GM19240 (cell line): ENCODE measurements at regions not wholly inside any gene's neighbourhood (a gene's known extent, or its start where the extent isn't known, plus 50 kb on each side); places are given as distances from the start of the nearest gene placed in this dataset.
"Not testable (repeated sequence)": the region's sequence is repeated elsewhere in the genome, so short reads cannot be mapped to it uniquely, and the experiment has no call there.

Experiments used
- DNase-seq: peaks from one replicate; pipeline ENCODE4 v3.0.0; 2011; ENCODE audit warnings: low spot score; ENCODE audit not compliant: insufficient read length

GRCh38 chr2:4814137-4814536 lies 878.0 kb upstream of the SOX11 start:
- DNase-seq = not testable (repeated sequence)

DNA sequence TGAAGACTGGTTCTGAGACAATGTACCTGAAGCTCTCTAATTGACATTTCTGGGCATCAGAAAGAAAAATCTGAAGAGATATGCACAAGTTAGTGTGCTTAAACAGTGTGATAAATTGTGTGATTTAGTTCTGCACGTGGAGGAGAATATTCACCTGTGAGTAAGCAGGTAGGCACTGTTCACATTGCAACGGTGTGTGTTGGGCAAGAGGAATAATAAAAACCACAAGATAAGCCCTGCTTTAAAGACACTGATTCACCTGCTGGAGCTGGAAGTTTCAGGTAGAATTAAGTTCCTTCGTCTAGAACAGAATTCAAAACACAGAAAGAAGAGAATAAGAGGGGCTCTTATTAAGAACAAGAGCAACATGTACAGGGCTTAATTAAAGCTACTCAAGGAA lies 864.3 kb upstream of the SOX11 start:
- DNase-seq = no peak

GRCh38 chr2:4828682-4829374 lies 863.4 kb upstream of the SOX11 start:
- no peak for DNase-seq

DNA sequence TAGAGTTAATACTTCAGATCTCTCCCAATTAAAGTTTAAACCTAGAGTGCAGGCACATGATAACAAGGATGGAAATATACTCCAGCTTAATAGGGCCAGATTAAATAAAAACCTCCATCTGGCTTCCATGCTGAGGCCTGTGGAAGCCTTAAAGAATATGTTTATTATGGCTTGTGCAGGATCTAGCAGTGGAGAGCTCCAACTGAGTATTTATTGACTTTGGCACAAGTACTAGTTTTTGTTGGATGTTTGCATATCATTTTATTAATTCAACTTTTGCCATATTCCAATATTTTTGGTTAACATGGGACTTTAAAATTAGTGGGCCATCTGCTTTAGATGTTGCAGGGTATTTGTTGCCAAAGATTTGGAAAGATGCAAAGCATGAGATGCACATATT lies 860.4 kb upstream of the SOX11 start:
- no peak for DNase-seq

DNA sequence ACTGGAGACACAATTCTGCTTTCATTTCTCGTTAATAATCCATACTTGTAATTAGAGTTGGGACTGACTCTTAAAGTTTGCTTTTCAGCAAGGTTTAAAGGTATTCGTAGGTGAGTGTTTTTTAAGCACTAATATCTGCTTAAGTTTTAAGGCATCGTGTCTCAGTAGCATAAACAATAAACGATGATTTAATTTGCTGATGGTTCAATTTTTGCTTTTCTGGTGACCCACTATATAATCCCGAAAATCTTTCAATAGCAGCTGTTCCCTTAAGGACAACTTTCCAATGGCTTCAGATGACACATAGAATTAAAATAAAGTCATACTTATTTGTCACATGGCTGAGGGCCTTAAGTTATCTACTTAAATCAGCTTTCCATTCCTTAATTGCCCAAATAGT lies 859.5 kb upstream of the SOX11 start:
- DNase-seq = no peak

GRCh38 chr2:4838626-4839025 lies 853.6 kb upstream of the SOX11 start:
- no peak for DNase-seq

DNA sequence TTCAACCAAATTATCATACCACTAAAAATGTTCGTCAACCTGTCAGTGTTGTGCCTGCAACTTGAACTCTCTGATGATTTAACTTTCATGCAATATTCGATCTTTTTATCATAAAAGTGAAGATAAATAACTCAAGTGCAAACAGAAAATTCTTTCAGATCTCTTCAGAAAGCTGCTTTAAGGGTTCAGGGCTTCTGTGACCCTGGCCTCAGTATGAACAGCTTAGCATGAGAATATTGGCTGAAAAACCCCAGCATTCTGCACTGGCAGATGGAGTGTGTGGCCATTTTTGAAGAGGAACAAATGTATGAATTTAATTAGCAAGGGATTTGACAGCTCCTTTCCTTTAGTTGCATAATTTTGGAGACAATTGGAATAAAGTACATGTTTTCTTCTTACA lies 851.4 kb upstream of the SOX11 start:
- no peak for DNase-seq

GRCh38 chr2:4844881-4845280 lies 847.3 kb upstream of the SOX11 start:
- DNase-seq = no peak

DNA sequence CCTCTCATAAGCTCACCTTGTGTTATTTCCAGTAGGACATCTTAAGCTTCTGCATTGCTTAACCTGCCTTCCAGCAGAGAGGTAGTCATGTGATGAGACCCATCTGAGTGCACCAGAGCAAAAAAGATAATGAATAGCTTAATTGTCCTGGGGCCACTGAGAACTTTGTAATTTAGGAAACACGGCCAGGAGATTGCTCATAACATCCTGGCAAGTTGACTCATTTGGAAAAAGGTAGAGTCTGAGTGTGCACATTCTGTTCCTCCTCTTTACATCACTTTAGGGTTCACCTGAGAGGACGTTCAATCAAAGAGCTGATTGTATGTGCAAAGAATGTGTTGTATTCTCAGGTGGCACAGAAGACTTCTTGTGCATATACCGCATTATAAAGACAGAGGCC lies 830.2 kb upstream of the SOX11 start:
- DNase-seq = no peak

DNA sequence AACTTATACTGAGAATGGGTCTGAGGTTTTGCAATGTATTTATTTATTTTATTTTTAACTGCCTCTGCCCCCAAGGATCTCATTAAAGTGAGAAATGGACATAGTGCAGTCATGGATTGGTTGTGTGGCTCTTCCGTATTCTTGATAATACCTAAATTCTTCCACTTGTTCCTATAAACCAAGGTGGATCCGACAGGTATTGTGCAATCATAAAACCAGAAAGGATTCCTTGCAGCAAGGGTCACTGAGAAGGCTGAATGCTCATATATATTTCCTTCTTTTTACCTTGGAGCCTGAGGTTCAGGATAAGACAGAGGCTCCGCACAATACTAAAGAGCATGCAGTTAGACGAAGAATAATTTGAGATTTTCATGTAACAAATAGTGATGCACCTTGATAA lies 826.0 kb upstream of the SOX11 start:
- no peak for DNase-seq

GRCh38 chr2:4868466-4868865 lies 823.7 kb upstream of the SOX11 start:
- no peak for DNase-seq

DNA sequence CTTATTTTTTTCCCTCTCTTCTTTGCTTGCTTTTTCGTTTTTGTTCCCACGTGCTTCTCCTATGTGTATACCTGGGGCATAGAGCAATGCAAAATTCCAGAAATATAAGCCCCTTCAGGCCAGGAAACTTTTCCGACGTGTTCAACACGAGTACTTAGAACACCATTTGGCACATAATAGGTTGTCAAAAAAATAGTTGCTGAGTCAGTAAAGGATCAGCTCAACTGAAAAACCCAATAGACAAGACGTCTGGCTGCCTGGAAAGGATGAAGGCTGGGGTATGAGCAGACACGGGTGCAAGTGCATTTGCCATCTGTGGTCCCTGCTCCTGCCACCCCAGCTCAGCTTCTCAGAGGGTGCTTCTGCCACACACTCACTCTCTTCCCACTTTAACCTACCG lies 823.0 kb upstream of the SOX11 start:
- DNase-seq = no peak

DNA sequence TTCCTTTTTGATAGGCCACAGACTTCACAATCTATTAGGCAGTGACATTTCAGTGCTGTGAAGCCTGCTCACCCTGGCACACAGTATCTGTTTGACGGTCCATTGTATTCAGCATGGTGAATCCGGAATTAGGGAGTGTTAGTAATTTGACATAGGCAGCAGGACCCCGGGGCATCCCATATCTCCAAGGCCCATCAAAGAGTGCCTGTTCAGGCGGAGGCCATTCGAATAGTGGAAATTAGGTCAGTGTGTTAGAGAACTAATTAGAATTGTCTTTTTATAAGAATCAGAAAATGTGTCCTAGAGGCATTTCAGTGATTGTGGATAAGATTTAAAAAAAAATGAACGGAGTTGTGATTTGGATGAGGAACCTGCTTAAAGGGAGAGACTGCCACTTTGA lies 818.8 kb upstream of the SOX11 start:
- DNase-seq = no peak

DNA sequence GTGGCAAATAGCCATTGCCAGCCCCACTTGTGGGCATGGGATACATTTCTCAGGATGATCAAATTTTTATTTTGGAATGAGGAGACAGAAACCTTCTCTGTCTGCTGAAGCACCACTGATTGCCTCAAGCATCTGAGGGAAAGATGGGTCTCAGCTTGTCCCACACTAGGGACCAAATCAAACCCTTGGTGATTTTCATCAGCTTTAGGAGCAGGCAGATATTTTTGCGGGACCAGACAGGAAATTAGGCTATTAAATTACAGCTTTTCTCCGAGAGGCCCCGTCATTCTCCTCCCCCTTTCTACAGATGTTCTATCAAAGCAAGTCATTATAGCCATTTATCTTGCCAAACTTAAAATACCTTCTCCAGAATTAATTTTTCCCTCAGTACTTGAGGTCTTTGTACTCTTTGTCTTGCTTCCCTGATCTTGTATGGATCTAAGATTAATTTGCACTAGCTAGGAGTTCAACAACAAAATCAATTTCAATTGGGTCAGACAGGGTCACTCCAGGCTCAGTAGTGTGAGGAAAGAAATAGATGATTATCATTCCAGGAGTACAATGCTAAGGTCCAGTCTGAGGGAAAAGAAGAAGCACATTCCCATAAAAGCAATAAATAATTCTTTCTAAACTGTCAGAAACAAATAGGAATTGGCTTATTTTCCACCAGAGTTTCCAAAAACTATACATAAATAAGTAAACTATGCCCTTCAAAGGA lies 818.1 kb upstream of the SOX11 start:
- DNase-seq = no peak

DNA sequence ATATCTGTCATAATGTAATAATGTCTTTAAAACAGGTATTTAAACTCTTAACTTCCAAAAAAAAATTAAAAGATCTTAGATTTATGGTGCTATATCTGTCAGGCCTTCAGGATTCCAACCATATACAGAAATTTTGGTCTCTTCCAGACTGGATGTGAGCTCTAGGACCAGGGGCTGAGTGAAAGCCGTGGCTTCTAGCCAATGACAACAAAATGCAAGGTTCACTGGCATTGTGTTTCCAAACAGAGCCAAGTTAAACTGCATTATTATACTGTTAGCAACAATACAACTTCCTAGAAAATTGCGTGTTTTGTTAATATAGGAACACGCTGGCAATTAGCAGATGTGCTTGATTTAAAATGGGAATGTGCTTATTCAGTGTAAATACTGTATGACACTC lies 809.8 kb upstream of the SOX11 start:
- no peak for DNase-seq

DNA sequence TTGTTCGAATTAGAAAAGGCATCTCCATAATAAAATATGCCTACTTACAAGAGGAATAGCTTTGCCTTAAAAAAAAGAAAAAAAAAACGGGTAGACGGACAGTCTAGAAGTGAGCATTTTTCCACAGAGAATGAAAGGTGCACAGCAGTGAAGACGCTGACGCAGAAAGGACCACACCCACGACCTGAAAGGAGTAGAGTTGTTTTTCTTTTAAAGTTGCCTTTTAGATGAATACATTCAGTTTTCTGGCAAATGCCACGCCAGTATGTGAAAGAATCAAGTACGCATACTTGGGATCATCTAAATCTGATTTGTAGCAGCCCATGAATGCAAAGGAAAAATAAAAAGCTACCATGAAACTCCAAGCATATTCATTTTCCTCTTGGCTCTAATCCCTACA lies 809.2 kb upstream of the SOX11 start:
- DNase-seq = no peak

DNA sequence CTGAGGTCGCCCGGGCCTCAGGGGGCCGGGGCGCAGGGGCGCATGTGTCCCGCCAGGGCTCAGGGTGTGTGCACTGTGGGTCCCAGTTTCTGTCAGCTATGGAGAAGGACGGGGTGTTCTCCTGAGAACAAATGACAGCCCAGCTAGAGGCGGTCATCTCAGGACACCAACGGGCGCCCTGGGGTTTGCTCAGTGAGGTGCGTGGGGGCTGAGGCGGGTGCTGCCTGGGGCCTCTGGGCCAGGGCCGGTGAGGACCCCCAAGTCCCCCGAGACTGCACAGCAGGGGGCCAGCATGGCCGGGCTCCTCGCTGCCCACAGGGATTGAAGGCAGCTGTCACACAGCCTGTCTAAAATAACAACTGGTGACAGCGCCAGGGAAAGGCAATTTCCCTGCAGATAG lies 808.8 kb upstream of the SOX11 start:
- DNase-seq = no peak

DNA sequence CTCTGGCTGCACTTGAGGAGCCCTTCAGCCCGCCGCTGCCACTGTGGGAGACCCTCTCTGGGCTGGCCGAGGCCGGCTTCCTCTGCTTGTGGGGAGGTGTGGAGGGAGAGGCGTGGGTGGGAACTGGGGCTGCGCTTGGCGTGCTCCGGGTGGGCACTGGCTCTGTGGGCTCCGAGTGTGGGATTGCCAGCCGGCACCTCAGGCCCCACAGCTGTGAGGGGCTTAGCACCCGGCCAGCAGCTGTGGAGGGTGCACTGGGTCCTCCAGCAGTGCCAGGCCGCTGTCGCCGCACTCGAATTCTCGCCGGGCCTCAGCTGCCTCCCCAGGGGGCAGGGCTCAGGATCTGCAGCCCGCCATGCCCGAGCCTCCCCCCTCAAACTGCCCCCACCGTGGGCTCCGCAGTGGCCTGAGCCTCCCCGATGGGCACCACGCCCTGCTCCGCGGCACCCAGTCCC lies 808.0 kb upstream of the SOX11 start:
- no peak for DNase-seq

DNA sequence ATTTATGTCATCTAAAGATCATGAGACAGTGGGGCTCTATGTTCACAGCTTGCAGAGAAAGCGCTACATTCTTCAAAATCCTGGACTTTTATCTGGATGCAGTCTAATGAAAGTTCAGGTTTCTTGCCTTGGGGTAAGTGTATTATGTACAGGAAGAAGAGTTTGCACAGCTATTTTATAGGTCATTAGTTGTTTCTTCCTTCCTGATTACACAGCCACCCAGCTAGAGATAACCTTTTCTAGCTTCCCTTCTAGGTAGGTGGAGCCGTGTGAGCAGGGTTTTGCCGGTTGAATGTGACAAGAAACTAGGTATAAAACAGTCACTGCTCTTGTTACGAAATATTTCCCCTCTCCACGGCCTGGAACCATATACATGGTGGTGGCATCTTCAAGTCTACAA lies 800.8 kb upstream of the SOX11 start:
- DNase-seq = no peak

GRCh38 chr2:4895371-4895770 lies 796.8 kb upstream of the SOX11 start:
- DNase-seq = no peak

GRCh38 chr2:4898706-4899105 lies 793.5 kb upstream of the SOX11 start:
- no peak for DNase-seq

- no peak for DNase-seq
Observed at GRCh38 chr2:4900242-4900641, 791.9 kb upstream of the SOX11 start.
